Transverse colon (tissue), 4 donors: ENCODE measurements at regions not wholly inside any gene's neighbourhood (a gene's known extent, or its start where the extent isn't known, plus 50 kb on each side); places are given as distances from the start of the nearest gene placed in this dataset.

Experiments
- EP300 ChIP-seq: sonication (generic); formaldehyde crosslinking; IDR thresholded peaks from one replicate; pipeline ENCODE4 v1.6.1; 2017; ENCODE audit warnings: antibody characterized with exemption, low read depth
- POLR2A ChIP-seq: fragments of 450-650 bp; IDR thresholded peaks from one replicate; pipeline ENCODE4 v1.6.1; 2016; ENCODE audit warnings: antibody characterized with exemption, mild to moderate bottlenecking, moderate library complexity
- POLR2AphosphoS5 ChIP-seq, 3 donors: sonication (generic); formaldehyde crosslinking; IDR thresholded peaks; one replicate each; pipeline ENCODE4 v1.6.1; 2016; ENCODE audit warnings: antibody characterized with exemption in 3 of 3
- TF ChIP-seq, protein P1 (sequence below), 5 experiments: fragments of 200-600 bp in 3 of 5; fragments of 450-650 bp in 2 of 5; sonication (generic) in 3 of 5; IDR thresholded peaks; 1 replicate in 2 of 5; 2 replicates in 3 of 5; pipeline ENCODE4 v1.5.1; 2016 to 2017; ENCODE audit warnings: antibody characterized with exemption in 5 of 5, inconsistent platforms in 3 of 5, mild to moderate bottlenecking in 2 of 5, moderate library complexity in 1 of 5

DNA sequence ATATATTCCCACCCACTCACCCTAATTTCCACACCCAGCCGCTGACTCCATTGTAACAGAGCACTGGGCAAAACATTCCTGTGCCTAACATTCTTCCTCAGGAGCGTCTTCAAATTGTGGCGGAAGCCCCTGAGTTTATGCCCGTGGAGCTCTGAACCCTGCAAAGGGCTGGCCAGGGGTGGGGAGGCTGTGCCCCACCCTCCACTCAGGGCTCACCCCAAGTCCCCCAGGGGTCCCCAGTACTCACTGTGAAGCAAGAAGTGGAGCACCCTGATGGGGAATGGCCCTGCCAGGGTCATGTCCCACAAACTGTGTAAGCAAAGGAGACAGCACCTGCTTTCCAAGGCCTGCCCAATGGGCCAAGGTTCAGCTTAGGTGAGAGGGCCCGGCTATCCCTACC, 303.2 kb downstream of the PREX1 start:
- TF ChIP-seq, protein P1, sequence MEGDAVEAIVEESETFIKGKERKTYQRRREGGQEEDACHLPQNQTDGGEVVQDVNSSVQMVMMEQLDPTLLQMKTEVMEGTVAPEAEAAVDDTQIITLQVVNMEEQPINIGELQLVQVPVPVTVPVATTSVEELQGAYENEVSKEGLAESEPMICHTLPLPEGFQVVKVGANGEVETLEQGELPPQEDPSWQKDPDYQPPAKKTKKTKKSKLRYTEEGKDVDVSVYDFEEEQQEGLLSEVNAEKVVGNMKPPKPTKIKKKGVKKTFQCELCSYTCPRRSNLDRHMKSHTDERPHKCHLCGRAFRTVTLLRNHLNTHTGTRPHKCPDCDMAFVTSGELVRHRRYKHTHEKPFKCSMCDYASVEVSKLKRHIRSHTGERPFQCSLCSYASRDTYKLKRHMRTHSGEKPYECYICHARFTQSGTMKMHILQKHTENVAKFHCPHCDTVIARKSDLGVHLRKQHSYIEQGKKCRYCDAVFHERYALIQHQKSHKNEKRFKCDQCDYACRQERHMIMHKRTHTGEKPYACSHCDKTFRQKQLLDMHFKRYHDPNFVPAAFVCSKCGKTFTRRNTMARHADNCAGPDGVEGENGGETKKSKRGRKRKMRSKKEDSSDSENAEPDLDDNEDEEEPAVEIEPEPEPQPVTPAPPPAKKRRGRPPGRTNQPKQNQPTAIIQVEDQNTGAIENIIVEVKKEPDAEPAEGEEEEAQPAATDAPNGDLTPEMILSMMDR (IDR thresholded peaks at IDR 0.05), result no peak
- no peak for TF ChIP-seq POLR2A
- no peak for TF ChIP-seq POLR2AphosphoS5 (IDR thresholded peaks at IDR 0.05)
- no peak for TF ChIP-seq EP300
